ENCODE measurements at regions not wholly inside any gene's neighbourhood (a gene's known extent, or its start where the extent isn't known, plus 50 kb on each side); places are given as distances from the start of the nearest gene placed in this dataset.

GRCh38 chr6:8944548-8944947 lies 509.2 kb upstream of the SLC35B3 start:
- Histone ChIP-seq H3K4me1 (ENCODE audit: insufficient read depth, low read length) (no peaks in the 10 kb centered on the region), H3K27me3 (ENCODE audit: insufficient read depth, low read length) (no peaks in the 10 kb centered on the region), H3K4me2 (ENCODE audit: low read length) (no peak overlapping the region), H3K79me2 (ENCODE audit: insufficient read depth, low read length) (no peaks in the 10 kb centered on the region), H2AFZ (ENCODE audit: low read depth, low read length) (no peak overlapping the region), H3K27ac (ENCODE audit: low read depth, low read length) (no peak overlapping the region), H3K9ac (ENCODE audit: low read length) (no peak overlapping the region), H4K20me1 (ENCODE audit: insufficient read depth, low read length) (no peaks in the 10 kb centered on the region), H3K4me3 (ENCODE audit: insufficient read depth, low read depth, low read length) (no peak overlapping the region), H3K36me3 (ENCODE audit: insufficient read depth, low read length) (no peaks in the 10 kb centered on the region), H3K9me3 (ENCODE audit: insufficient read depth, low read depth, low read length) (no peaks in the 10 kb centered on the region)
- DNase-seq (ENCODE audit: low read depth) (no peak), FAIRE-seq (no peak)
- no peaks in the 10 kb centered on the region for H3K9me3 Mint-ChIP-seq (ENCODE audit: unreplicated experiment)
- no peaks in the 10 kb centered on the region for H3K27me3 Mint-ChIP-seq (ENCODE audit: low read depth, unreplicated experiment)
- no peaks in the 10 kb centered on the region for H3K36me3 Mint-ChIP-seq (ENCODE audit: low read depth, unreplicated experiment)
- H3K4me1 Mint-ChIP-seq (ENCODE audit: low read depth, unreplicated experiment): no peaks in the 10 kb centered on the region
- H3K4me3 Mint-ChIP-seq (ENCODE audit: unreplicated experiment): no peak overlapping the region
- no peak overlapping the region for H3K27ac Mint-ChIP-seq (ENCODE audit: unreplicated experiment)
- TF ChIP-seq EZH2 (IDR thresholded peaks at IDR 0.05; ENCODE audit: insufficient read depth, low read length): no peak
- TF ChIP-seq, protein P1, sequence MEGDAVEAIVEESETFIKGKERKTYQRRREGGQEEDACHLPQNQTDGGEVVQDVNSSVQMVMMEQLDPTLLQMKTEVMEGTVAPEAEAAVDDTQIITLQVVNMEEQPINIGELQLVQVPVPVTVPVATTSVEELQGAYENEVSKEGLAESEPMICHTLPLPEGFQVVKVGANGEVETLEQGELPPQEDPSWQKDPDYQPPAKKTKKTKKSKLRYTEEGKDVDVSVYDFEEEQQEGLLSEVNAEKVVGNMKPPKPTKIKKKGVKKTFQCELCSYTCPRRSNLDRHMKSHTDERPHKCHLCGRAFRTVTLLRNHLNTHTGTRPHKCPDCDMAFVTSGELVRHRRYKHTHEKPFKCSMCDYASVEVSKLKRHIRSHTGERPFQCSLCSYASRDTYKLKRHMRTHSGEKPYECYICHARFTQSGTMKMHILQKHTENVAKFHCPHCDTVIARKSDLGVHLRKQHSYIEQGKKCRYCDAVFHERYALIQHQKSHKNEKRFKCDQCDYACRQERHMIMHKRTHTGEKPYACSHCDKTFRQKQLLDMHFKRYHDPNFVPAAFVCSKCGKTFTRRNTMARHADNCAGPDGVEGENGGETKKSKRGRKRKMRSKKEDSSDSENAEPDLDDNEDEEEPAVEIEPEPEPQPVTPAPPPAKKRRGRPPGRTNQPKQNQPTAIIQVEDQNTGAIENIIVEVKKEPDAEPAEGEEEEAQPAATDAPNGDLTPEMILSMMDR (IDR thresholded peaks at IDR 0.05; ENCODE audit: insufficient read depth, low read depth, low read length): no peak

DNA sequence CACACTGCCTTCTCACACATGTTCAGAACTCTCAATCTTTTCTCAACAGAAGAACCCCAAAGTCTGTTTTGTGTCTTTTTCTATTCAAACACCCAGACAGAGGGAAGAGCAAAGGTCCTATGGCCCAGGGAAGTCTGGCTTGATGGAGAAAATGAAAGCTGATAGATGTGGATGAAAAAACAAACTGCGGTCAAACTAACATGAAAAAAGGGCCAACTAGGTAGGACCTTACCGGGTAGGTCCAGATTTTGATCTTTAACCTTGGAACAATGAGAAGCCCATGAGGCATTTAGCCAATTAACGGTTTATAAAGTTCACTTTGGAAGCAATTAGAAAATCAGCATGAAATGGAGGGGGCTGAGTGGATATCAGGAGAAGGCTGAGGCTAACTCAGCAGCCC lies 507.7 kb upstream of the SLC35B3 start:
- H3K4me3 Mint-ChIP-seq (ENCODE audit: unreplicated experiment): no peak overlapping the region
- no peak overlapping the region for H3K27ac Mint-ChIP-seq (ENCODE audit: unreplicated experiment)
- Histone ChIP-seq H3K4me3 (ENCODE audit: insufficient read depth, low read depth, low read length) (no peak overlapping the region), H3K27me3 (ENCODE audit: insufficient read depth, low read length) (no peaks in the 10 kb centered on the region), H3K4me1 (ENCODE audit: insufficient read depth, low read length) (no peaks in the 10 kb centered on the region), H3K9ac (ENCODE audit: low read length) (no peak overlapping the region), H4K20me1 (ENCODE audit: insufficient read depth, low read length) (no peaks in the 10 kb centered on the region), H3K9me3 (ENCODE audit: insufficient read depth, low read depth, low read length) (no peaks in the 10 kb centered on the region), H2AFZ (ENCODE audit: low read depth, low read length) (no peak overlapping the region), H3K4me2 (ENCODE audit: low read length) (no peak overlapping the region), H3K79me2 (ENCODE audit: insufficient read depth, low read length) (no peaks in the 10 kb centered on the region), H3K27ac (ENCODE audit: low read depth, low read length) (no peak overlapping the region), H3K36me3 (ENCODE audit: insufficient read depth, low read length) (no peaks in the 10 kb centered on the region)
- H3K27me3 Mint-ChIP-seq (ENCODE audit: low read depth, unreplicated experiment): no peaks in the 10 kb centered on the region
- no peaks in the 10 kb centered on the region for H3K9me3 Mint-ChIP-seq (ENCODE audit: unreplicated experiment)
- FAIRE-seq: no peak
- H3K4me1 Mint-ChIP-seq (ENCODE audit: low read depth, unreplicated experiment): no peaks in the 10 kb centered on the region
- no peak for DNase-seq (ENCODE audit: low read depth)
- no peaks in the 10 kb centered on the region for H3K36me3 Mint-ChIP-seq (ENCODE audit: low read depth, unreplicated experiment)
- TF ChIP-seq EZH2 (IDR thresholded peaks at IDR 0.05; ENCODE audit: insufficient read depth, low read length): no peak
- TF ChIP-seq, protein P1 (IDR thresholded peaks at IDR 0.05; ENCODE audit: insufficient read depth, low read depth, low read length): no peak

GRCh38 chr6:8941577-8941976 lies 506.2 kb upstream of the SLC35B3 start:
- no peak for FAIRE-seq
- H3K4me2 ChIP-seq (ENCODE audit: low read length): no peak overlapping the region
- H3K9me3 Mint-ChIP-seq (ENCODE audit: unreplicated experiment): no peaks in the 10 kb centered on the region

More at GRCh38 chr6:8941577-8941976, 506.2 kb upstream of the SLC35B3 start:
- TF ChIP-seq, protein P1 (IDR thresholded peaks at IDR 0.05; ENCODE audit: insufficient read depth, low read depth, low read length): no peak
- no peak for TF ChIP-seq EZH2 (IDR thresholded peaks at IDR 0.05; ENCODE audit: insufficient read depth, low read length)
- H3K36me3 Mint-ChIP-seq (ENCODE audit: low read depth, unreplicated experiment): no peaks in the 10 kb centered on the region
- no peaks in the 10 kb centered on the region for H4K20me1 ChIP-seq (ENCODE audit: insufficient read depth, low read length)
- H3K79me2 ChIP-seq (ENCODE audit: insufficient read depth, low read length): no peaks in the 10 kb centered on the region
- no peak for DNase-seq (ENCODE audit: low read depth)
- no peaks in the 10 kb centered on the region for H3K27me3 Mint-ChIP-seq (ENCODE audit: low read depth, unreplicated experiment)
- no peaks in the 10 kb centered on the region for H3K36me3 ChIP-seq (ENCODE audit: insufficient read depth, low read length)
- no peak overlapping the region for H2AFZ ChIP-seq (ENCODE audit: low read depth, low read length)
- H3K4me3 Mint-ChIP-seq (ENCODE audit: unreplicated experiment): no peak overlapping the region
- H3K9me3 ChIP-seq (ENCODE audit: insufficient read depth, low read depth, low read length): no peaks in the 10 kb centered on the region
- no peak overlapping the region for H3K9ac ChIP-seq (ENCODE audit: low read length)
- H3K4me3 ChIP-seq (ENCODE audit: insufficient read depth, low read depth, low read length): no peak overlapping the region
- no peak overlapping the region for H3K27ac ChIP-seq (ENCODE audit: low read depth, low read length)
- no peaks in the 10 kb centered on the region for H3K4me1 ChIP-seq (ENCODE audit: insufficient read depth, low read length)
- H3K27ac Mint-ChIP-seq (ENCODE audit: unreplicated experiment): no peak overlapping the region
- H3K4me1 Mint-ChIP-seq (ENCODE audit: low read depth, unreplicated experiment): no peaks in the 10 kb centered on the region
- H3K27me3 ChIP-seq (ENCODE audit: insufficient read depth, low read length): no peaks in the 10 kb centered on the region
